GM12892 (cell line): ENCODE measurements at regions not wholly inside any gene's neighbourhood (a gene's known extent, or its start where the extent isn't known, plus 50 kb on each side); places are given as distances from the start of the nearest gene placed in this dataset.

Experiments
- POLR2A ChIP-seq: IDR thresholded peaks from 2 replicates; pipeline ENCODE4 v1.6.1; 2011; ENCODE audit warnings: low read depth, low read length, control low read depth
- POLR2AphosphoS5 ChIP-seq: IDR thresholded peaks from 2 replicates; pipeline ENCODE4 v1.6.1; 2011; ENCODE audit warnings: low read depth, low read length, control low read depth
- TAF1 ChIP-seq: IDR thresholded peaks from 2 replicates; pipeline ENCODE4 v1.6.1; 2011; ENCODE audit warnings: low read depth, mild to moderate bottlenecking, control low read depth, low read length, borderline replicate concordance

GRCh38 chr17:72463287-72464102, 342.7 kb downstream of the SOX9 start:
- no peak for TF ChIP-seq POLR2A
- no peak for TF ChIP-seq POLR2AphosphoS5
- no peak for TF ChIP-seq TAF1
